ENCODE measurements at regions not wholly inside any gene's neighbourhood (a gene's known extent, or its start where the extent isn't known, plus 50 kb on each side); places are given as distances from the start of the nearest gene placed in this dataset.

GRCh38 chr10:25120188-25120587 is 54.6 kb upstream of the GPR158 start:
- H3K36me3 Mint-ChIP-seq: no peaks in the 10 kb centered on the region
- Histone ChIP-seq H3K27ac (ENCODE audit: low read depth in 1 of 2, low read length in 2 of 2) (no peak overlapping the region), H3K9ac (ENCODE audit: insufficient read depth, low read length, poor library complexity, severe bottlenecking) (no peak overlapping the region), H3K4me2 (replicated peaks; ENCODE audit: extremely low read depth, low read length, poor library complexity, severe bottlenecking) (no peak overlapping the region), H3K36me3 (replicated peaks in 1 of 2; ENCODE audit: control insufficient read depth in 1 of 2, insufficient read depth in 2 of 2, low read length in 2 of 2) (no peaks in the 10 kb centered on the region), H3K4me1 (ENCODE audit: control insufficient read depth in 1 of 2, insufficient read depth in 2 of 2, low read length in 2 of 2) (no peaks in the 10 kb centered on the region), H3K4me3 (replicated peaks in 1 of 3; ENCODE audit: low read depth in 2 of 3, low read length in 3 of 3) (no peak overlapping the region), H3K79me2 (ENCODE audit: insufficient read depth, low read length) (no peaks in the 10 kb centered on the region), H3K9me3 (replicated peaks in 1 of 2; ENCODE audit: control insufficient read depth in 1 of 2, insufficient read depth in 1 of 2, low read length in 2 of 2) (peaks cover 0 to under 1% of the 10 kb centered on the region in 2 donors), H2AFZ (ENCODE audit: insufficient read depth, low read depth, low read length, poor library complexity, severe bottlenecking) (no peak overlapping the region), H4K20me1 (ENCODE audit: insufficient read depth, low read length) (no peaks in the 10 kb centered on the region), H3K27me3 (ENCODE audit: control insufficient read depth in 2 of 2, insufficient read depth in 2 of 2, low read length in 2 of 2) (no peaks in the 10 kb centered on the region)
- WGBS (ENCODE audit: insufficient coverage): 100% methylated on average over 1 of the region's 3 CpGs
- no peak for DNase-seq
- no peak overlapping the region for H3K4me3 Mint-ChIP-seq
- TF ChIP-seq CTCF (IDR thresholded peaks at IDR 0.05): no peak
- peaks cover 0 to 7% (median 3%) of the 10 kb centered on the region in 7 donors for H3K9me3 Mint-ChIP-seq
- intact Hi-C loops (cut with micrococcal nuclease): no loop called here
- H3K4me1 Mint-ChIP-seq: no peaks in the 10 kb centered on the region
- H3K27ac Mint-ChIP-seq: no peak overlapping the region
- peaks cover 0 to 4% (median 3%) of the 10 kb centered on the region in 3 donors for H3K27me3 Mint-ChIP-seq (ENCODE audit: low read depth in 3 of 3)
